ENCODE measurements at regions not wholly inside any gene's neighbourhood (a gene's known extent, or its start where the extent isn't known, plus 50 kb on each side); places are given as distances from the start of the nearest gene placed in this dataset.

DNA sequence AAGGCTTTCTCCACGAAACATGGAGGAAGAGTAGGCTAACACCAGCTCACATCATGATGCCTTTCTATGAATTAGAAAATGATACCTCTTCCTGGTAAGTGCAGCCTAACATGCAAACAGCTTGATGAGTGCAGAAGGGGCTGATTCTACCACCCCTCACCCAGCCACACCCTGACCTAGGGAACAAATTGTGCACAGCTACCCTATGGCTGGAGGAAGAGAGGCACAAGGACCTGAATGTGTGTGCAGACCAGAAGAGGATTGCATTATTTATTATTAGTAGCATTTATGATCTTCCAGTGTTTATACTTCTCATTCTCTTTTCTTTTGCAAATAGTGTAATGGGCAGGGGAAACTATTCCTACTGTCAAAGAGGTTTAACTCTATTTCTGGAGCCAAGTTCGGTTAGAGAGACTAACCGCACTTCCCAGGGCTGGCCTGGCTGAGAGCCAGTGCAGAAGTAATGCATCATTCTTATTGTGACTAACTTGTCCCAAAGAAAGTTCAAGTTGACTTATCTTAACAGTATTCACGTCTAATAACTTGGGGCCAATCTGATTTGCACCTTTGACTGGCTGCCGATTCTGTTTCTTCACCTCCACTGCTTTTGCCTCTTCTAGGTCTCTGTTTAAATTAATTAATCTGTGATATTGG, 237.5 kb downstream of the CD83 start:
- no peak overlapping the region for H3K4me3 ChIP-seq (ENCODE audit: control insufficient read depth, low read depth, low read length)
- TF ChIP-seq, protein P1, sequence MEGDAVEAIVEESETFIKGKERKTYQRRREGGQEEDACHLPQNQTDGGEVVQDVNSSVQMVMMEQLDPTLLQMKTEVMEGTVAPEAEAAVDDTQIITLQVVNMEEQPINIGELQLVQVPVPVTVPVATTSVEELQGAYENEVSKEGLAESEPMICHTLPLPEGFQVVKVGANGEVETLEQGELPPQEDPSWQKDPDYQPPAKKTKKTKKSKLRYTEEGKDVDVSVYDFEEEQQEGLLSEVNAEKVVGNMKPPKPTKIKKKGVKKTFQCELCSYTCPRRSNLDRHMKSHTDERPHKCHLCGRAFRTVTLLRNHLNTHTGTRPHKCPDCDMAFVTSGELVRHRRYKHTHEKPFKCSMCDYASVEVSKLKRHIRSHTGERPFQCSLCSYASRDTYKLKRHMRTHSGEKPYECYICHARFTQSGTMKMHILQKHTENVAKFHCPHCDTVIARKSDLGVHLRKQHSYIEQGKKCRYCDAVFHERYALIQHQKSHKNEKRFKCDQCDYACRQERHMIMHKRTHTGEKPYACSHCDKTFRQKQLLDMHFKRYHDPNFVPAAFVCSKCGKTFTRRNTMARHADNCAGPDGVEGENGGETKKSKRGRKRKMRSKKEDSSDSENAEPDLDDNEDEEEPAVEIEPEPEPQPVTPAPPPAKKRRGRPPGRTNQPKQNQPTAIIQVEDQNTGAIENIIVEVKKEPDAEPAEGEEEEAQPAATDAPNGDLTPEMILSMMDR (IDR thresholded peaks at IDR 0.05; ENCODE audit: control insufficient read depth, insufficient read depth, low read depth, low read length, missing control alignments): no peak
- DNase-seq (ENCODE audit: low read depth): peak; percentile 73

DNA sequence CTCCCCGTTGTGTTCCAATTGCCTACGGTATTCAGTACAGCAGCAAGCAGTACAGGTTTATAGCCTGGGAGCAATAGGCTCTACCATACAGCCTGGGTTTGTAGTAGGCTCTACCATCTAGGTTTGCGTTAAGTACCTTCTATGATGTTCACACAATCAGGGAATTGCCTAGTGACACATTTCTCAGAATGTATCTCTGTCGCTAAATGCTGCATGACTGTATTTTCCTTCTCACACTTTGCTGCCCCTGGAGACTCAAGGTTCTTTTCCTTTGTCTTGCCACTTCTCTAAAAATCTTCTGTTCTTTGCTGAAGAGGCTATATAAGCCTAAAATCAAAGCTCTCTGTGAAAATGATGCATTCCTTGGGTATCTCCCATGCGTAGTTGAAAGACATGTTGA, 241.9 kb downstream of the CD83 start:
- DNase-seq (ENCODE audit: low read depth): no peak
- no peak overlapping the region for H3K4me3 ChIP-seq (ENCODE audit: control insufficient read depth, low read depth, low read length)
- TF ChIP-seq, protein P1 (IDR thresholded peaks at IDR 0.05; ENCODE audit: control insufficient read depth, insufficient read depth, low read depth, low read length, missing control alignments): no peak

DNA sequence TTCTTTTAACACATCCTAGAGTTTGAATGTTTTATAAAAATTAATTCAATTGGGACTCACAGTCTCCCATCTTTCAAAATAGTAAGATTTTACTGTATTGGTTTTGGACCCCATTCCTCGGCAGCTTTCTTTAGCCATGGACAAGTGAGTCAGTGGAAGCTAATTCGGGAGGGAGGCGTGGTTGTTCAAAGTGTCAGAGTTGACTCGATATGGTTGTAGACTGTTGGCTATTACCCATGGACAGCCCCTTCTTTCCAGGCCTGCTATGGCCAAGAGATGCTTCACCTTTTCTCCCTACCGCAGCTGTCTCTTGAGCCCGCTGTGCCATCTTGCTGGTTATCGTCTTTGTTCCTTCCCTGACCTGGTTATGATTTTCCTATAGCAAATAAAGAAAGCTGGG, 243.0 kb downstream of the CD83 start:
- no peak for DNase-seq (ENCODE audit: low read depth)
- TF ChIP-seq, protein P1 (IDR thresholded peaks at IDR 0.05; ENCODE audit: control insufficient read depth, insufficient read depth, low read depth, low read length, missing control alignments): no peak
- H3K4me3 ChIP-seq (ENCODE audit: control insufficient read depth, low read depth, low read length): no peak overlapping the region

DNA sequence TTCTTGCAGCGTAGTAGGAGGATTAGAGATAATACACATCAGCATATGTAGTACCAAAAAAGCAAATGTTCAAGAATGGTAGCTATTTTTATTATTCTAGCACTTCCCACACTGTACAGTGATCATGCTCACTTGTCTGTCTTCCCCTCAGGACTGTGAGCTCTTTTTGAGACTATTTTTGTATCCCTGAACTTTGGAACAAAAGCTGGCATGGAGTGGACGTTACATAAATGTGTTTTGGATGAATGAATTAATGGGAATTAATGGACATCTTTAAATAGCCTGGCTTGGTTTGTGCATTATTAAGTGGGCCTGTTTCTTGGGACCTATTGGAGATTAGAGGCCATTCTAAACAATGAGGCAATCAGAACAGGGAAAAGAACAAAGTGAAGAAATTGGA, 243.7 kb downstream of the CD83 start:
- TF ChIP-seq, protein P1 (IDR thresholded peaks at IDR 0.05; ENCODE audit: control insufficient read depth, insufficient read depth, low read depth, low read length, missing control alignments): no peak
- DNase-seq (ENCODE audit: low read depth): no peak
- H3K4me3 ChIP-seq (ENCODE audit: control insufficient read depth, low read depth, low read length): no peak overlapping the region

DNA sequence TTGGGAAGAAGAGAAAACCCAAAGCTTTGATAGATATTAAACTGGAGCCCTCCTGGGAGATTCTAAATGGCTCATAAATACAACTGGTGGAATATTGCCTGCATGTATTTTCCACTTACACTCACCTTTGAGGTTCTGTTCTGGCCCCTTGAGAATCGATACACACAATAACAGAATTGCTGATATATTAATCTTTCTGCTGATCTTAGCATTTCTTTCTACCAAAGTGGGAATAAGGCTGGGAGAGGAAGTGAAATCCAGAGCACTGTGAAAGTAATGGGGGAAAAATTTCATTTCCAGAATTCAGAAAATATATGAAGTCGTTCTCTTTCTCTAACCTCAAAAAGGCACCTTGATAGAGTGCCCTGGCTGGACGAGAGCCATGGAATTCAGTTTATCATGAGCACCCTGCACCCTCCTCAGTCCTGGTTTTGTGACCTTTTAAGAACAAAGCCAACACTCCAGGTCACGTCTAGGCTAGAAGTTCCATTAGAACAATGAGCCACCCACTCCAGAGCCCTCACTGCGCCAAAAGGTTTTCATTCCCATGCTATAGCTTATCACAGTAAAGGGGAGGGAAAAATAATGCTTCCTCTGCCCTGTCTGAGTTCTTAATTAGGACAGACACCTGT, 244.5 kb downstream of the CD83 start:
- TF ChIP-seq, protein P1 (IDR thresholded peaks at IDR 0.05; ENCODE audit: control insufficient read depth, insufficient read depth, low read depth, low read length, missing control alignments): no peak
- DNase-seq (ENCODE audit: low read depth): no peak
- no peak overlapping the region for H3K4me3 ChIP-seq (ENCODE audit: control insufficient read depth, low read depth, low read length)

DNA sequence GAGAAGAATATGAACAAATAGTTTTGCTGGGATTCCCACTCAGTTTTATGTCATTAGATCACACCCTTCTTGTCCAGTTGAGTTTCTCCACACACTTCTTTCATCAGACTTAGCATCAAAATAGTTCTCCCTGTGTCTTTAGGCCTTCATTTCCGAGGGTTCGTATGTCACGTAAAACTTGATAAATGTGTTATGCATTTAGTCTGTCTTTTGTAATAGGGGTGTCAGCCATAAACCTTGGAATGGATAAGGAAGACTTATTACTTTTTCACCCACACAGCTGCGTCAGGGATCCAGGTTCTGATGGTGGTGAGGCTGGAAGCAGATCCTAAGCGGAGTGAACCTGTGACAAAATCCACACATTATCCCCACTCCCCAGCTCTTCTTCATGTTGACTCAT, 246.8 kb downstream of the CD83 start:
- TF ChIP-seq, protein P1 (IDR thresholded peaks at IDR 0.05; ENCODE audit: control insufficient read depth, insufficient read depth, low read depth, low read length, missing control alignments): no peak
- no peak for DNase-seq (ENCODE audit: low read depth)
- H3K4me3 ChIP-seq (ENCODE audit: control insufficient read depth, low read depth, low read length): no peak overlapping the region
